ENCODE measurements at regions not wholly inside any gene's neighbourhood (a gene's known extent, or its start where the extent isn't known, plus 50 kb on each side); places are given as distances from the start of the nearest gene placed in this dataset.

GRCh38 chr1:118366286-118366685 is 181.3 kb upstream of the SPAG17 start:
- DNase-seq (ENCODE audit: low read depth in 4 of 4, low spot score in 3 of 4) = no peak

- DNase-seq (ENCODE audit: low read depth in 4 of 4, low spot score in 3 of 4) = no peak
These were observed 179.9 kb upstream of the SPAG17 start for GRCh38 chr1:118364882-118365281.

DNA sequence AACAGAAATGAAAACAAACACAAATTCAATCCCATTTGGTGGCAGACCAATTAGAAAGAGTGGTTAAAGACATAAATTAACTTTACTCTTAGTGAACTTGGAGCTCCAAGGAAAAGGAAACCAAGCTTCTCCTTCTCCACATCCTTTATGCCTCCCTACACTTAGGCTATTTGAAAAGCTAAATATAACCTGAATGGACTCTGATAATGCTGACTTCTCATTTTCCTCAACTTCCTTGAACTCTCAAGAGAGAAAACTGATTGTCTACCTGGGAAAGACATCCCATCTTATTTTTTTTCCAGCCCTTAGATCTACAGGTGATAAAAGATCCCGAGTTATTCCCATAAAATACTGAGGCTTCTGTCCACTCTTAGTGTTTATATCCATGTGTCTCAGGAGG is 178.4 kb upstream of the SPAG17 start:
- no peak for DNase-seq (ENCODE audit: low read depth in 4 of 4, low spot score in 3 of 4)

GRCh38 chr1:118360817-118361216 is 175.8 kb upstream of the SPAG17 start:
- no peak for DNase-seq (ENCODE audit: low read depth in 4 of 4, low spot score in 3 of 4)

DNA sequence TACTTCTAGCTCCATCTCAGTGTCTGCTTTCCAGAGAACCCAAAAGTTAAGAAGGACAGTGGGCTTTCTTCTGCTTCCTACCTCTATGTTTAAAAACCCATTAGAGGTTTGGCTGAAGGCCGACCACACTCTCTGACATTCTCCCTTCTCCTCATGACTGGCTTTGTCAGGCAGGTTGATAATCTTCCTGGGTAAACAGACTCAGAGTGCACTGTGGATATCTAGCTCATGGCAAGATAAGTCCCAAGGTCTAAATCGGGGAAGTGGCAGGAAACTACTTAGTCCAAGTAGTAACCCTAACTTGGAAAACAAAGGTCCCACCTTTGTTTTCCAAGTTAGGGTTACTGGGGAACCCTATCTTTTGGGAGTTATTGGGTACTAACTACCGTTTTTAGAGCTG is 161.9 kb upstream of the SPAG17 start:
- DNase-seq (ENCODE audit: low read depth in 4 of 4, low spot score in 3 of 4) = no peak

DNA sequence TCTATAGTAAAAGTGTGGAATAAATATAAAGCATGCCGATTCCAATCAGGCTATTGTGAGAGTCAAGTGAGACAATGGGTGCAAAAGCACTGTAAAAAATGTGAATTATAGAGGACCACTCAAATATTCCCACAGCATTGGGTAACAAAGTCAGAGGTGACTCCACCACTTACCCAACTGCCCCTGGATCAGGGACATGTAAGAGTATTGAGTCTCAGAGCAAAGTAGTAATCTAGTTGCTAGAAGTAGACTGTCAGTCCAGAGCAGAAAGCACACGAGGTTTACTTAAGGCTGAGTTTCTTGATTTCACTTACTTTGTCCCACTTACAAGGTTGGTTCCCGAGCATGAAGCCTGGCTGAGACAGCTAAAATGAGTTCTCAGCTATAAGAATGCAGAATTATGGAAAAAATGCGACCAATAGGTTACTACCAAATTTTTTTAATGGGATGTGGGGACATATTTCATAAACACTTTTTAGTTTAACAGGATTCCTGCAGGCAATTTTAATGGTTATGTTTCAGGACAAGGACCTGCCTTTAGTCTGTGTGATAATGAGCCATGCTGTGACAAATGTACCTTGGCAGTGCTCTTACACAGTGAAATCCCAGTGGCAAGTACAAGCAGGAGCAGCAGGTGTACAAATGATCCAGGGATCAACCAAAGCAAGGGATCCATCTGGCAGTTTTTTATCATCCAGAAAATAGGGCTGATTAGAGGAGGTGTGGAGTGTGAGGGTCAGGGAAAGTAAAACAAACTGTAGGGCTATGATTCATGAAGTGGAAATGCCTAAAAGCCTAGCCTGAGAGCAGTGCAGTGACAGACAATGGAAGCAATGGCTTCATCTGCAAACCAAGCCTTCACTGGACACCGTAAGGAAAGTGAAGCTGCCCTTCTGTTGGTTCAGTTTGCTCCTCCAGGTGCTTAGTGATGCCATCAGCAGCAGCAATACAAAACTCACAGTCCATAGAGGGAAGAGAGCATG is 156.2 kb upstream of the SPAG17 start:
- no peak for DNase-seq (ENCODE audit: low read depth in 4 of 4, low spot score in 3 of 4)

GRCh38 chr1:118339400-118340124 is 154.5 kb upstream of the SPAG17 start:
- DNase-seq (ENCODE audit: low read depth in 4 of 4, low spot score in 3 of 4) = no peak

DNA sequence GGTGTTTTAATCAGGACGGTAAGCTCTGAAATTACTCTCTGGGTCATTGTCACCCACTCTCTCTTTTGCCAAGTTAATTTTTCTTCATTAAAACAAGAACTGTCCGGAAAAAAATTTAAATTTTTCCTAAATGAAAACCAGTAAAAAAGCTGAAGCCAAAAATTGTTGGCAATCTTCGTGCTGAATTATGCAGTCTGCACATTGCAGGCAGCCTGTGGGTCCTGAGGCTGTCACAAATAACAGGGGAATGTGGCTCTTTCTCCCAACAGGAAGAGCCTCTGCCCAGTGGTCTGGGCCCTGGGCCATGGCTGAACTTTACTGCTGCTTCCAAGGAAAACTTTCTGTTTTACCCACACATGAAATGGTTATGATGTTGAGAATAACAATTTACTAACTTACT is 153.9 kb upstream of the SPAG17 start:
- no peak for DNase-seq (ENCODE audit: low read depth in 4 of 4, low spot score in 3 of 4)

DNA sequence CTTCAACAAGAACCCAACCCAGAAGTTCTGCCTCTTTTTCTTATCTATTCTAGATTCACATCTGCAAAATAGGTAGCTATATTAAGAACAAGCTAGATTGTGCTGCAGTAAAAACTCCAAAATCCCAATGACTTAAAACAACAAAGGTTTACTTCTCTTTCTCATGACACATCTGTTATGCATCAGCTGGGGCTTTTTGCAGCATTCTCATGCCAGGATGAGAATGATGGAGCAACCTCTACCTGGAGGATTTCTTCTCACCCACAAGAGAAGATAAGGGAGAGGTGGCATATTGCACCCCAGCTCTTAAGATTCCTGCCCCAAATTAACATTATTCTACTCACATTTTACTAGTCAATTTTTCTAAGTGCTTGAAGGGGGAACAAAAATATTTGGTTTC is 152.3 kb upstream of the SPAG17 start:
- no peak for DNase-seq (ENCODE audit: low read depth in 4 of 4, low spot score in 3 of 4)

GRCh38 chr1:118335331-118335732 is 150.3 kb upstream of the SPAG17 start:
- no peak for DNase-seq (ENCODE audit: low read depth in 4 of 4, low spot score in 3 of 4)

- DNase-seq (ENCODE audit: low read depth in 4 of 4, low spot score in 3 of 4) = no peak
These were observed 149.5 kb upstream of the SPAG17 start for GRCh38 chr1:118334506-118334905.

DNA sequence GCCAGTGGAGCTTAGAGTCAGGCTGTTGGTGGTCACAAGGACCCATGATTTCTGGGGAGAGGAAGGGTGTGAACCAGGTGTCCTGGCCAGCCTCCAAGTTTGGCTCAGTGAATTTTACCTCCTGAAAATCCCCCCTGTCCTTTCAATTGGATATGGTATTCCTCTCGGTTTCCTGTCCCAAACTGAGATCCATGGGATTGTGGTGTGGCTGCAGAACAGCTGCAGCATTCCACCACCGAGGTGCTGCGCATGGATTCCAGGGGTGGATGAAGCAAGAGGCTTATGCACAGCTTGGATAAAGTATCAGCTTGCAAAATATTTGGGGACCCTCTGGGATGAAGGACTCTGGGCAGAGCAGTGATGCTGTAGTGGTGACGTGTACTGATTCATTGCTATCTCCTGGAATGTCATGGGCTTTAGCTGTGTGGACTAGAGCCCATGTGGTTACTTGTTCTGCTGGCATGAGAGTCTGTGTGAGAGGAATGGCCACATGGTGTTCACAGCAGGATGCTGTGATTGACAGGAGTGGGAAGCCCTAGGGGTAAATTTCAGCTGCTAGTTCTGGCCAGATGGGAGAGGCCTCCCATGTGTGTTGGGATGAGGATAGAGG is 148.7 kb upstream of the SPAG17 start:
- DNase-seq (ENCODE audit: low read depth in 4 of 4, low spot score in 3 of 4) = no peak

DNA sequence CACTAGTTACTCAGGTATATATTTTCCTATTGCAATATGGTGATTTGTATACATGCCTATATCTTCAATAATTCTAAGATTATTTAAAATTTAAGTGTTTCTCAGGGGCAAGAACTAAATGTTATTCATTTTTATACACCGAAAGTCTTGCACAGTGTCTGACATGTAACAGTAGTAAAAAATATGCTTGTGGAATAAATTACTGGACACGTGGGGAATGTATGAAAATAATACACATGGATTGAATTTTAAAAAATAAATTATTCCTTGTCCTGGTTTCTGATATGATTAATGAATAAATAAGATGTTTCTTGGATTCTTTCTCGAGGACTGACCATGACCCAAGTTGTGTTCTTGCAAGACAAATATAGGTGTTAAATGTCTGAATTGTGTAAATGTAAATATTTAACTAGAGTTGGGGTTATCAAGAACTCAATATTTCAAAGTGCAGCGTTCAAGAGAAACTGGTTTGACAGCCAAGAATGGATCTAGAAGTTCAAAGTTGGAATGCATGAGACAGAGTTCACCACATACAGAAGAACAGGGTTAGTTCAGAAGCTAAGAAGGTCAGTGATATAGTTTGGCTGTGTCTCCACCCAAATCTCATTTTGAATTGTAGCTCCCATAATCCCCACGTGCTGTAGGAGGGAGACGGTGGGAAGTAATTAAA is 142.1 kb upstream of the SPAG17 start:
- no peak for DNase-seq (ENCODE audit: low read depth in 4 of 4, low spot score in 3 of 4)

GRCh38 chr1:118325550-118326225 is 140.7 kb upstream of the SPAG17 start:
- DNase-seq (ENCODE audit: low read depth in 4 of 4, low spot score in 3 of 4) = no peak

DNA sequence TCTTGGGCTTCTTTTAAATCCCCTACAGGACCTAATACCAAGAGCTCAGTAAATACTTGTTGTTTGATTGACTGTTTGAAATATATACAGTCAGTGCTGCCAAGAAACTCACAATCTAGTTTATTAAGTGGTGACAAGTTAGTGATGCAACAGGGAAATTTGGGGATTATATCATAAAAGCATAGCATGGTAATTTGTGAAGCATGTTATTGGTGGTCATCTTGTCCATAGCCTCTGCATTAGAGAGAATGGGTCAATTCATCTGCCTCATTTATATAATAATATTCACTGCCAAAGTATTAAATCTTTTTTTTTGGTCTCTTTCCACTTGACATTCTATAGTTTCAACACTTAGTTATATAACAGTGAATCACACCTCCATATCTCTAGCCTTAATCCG is 138.2 kb upstream of the SPAG17 start:
- DNase-seq (ENCODE audit: low read depth in 4 of 4, low spot score in 3 of 4) = no peak

- no peak for DNase-seq (ENCODE audit: low read depth in 4 of 4, low spot score in 3 of 4)
These were observed 137.3 kb upstream of the SPAG17 start for GRCh38 chr1:118322331-118322730.

- DNase-seq (ENCODE audit: low read depth in 4 of 4, low spot score in 3 of 4) = no peak
These were observed 136.8 kb upstream of the SPAG17 start for GRCh38 chr1:118321840-118322239.

GRCh38 chr1:118317842-118318614 is 133.0 kb upstream of the SPAG17 start:
- DNase-seq (ENCODE audit: low read depth in 4 of 4, low spot score in 3 of 4) = no peak

- DNase-seq (ENCODE audit: low read depth in 4 of 4, low spot score in 3 of 4) = no peak
These were observed 121.8 kb upstream of the SPAG17 start for GRCh38 chr1:118306851-118307250.
